Endothelial cell of umbilical vein (primary cell): ENCODE measurements at regions not wholly inside any gene's neighbourhood (a gene's known extent, or its start where the extent isn't known, plus 50 kb on each side); places are given as distances from the start of the nearest gene placed in this dataset.

Experiments used
- BruUV-seq: library from RNA; stranded (reverse); fragments of 400-500 nt; replicated peaks from 2 replicates; lab custom pipeline; 2021; lab: Mats Ljungman, UMichigan
- CTCF ChIA-PET: fragments of 300-600, 350-600 bp; sonication (Branson Sonifier 250); formaldehyde crosslinking; loops from one replicate; lab custom pipeline; 2021; ENCODE audit warnings: antibody characterized with exemption, inconsistent platforms; lab: Charles Lee
- POLR2A ChIA-PET: fragments of 300-600, 350-600 bp; sonication (Branson Sonifier 250); formaldehyde crosslinking; loops from one replicate; lab custom pipeline; 2021; ENCODE audit warnings: antibody characterized with exemption, inconsistent platforms; lab: Charles Lee
- DNase-seq: peaks from one replicate; pipeline ENCODE4 v3.0.0-alpha.2; 2011; ENCODE audit warnings: low read depth, low spot score
- FAIRE-seq: peaks from 2 replicates; lab custom pipeline; 2011; peaks lifted over from hg19 to GRCh38; lab: Jason Lieb, UNC
- H2AFZ ChIP-seq: 2 replicates; pipeline ENCODE4 v1.6.0; 2012; ENCODE audit warnings: low read depth, low read length, control low read depth, inconsistent platforms
- H3K27ac ChIP-seq: 2 replicates; pipeline ENCODE4 v1.5.1; 2011; ENCODE audit warnings: low read depth, mild to moderate bottlenecking, control low read depth, low read length, moderate library complexity; ENCODE audit not compliant: insufficient read depth
- H3K27me3 ChIP-seq, 2 experiments: 2 replicates each; pipeline versions ENCODE4 v1.6.0 to v1.6.1; 2011; ENCODE audit warnings: low read length in 2 of 2, mixed read lengths in 1 of 2; ENCODE audit not compliant: control insufficient read depth in 2 of 2, insufficient read depth in 2 of 2
- H3K36me3 ChIP-seq, 2 experiments: 2 replicates in 1 of 2; 3 replicates in 1 of 2; pipeline ENCODE4 v1.5.1; 2011; ENCODE audit warnings: low read length in 2 of 2, mild to moderate bottlenecking in 1 of 2, moderate library complexity in 1 of 2; ENCODE audit not compliant: control insufficient read depth in 2 of 2, insufficient read depth in 2 of 2; ENCODE audit errors: extremely low read depth in 1 of 2
- H3K4me1 ChIP-seq: 3 replicates; pipeline ENCODE4 v1.5.1; 2011; ENCODE audit warnings: mild to moderate bottlenecking, low read length; ENCODE audit not compliant: control insufficient read depth, insufficient read depth; ENCODE audit errors: extremely low read depth
- H3K4me2 ChIP-seq: 2 replicates; pipeline ENCODE4 v1.6.1; 2011; ENCODE audit warnings: low read length, control low read depth, mixed read lengths; ENCODE audit not compliant: insufficient read depth
- H3K4me3 ChIP-seq, 3 experiments: fragments of 200-600 bp in 1 of 3; sonication (generic), shearing (Covaris generic) in 1 of 3; replicated peaks in 1 of 3; 2 replicates each; pipeline ENCODE4 v1.5.1; 2011 to 2016; ENCODE audit warnings: control low read depth in 3 of 3, low read length in 3 of 3, mild to moderate bottlenecking in 2 of 3, inconsistent platforms in 1 of 3, low read depth in 1 of 3, moderate library complexity in 1 of 3; ENCODE audit not compliant: insufficient read depth in 1 of 3
- H3K79me2 ChIP-seq: 2 replicates; pipeline ENCODE4 v1.6.0; 2012; ENCODE audit warnings: low read length, inconsistent platforms; ENCODE audit not compliant: control insufficient read depth, insufficient read depth
- H3K9ac ChIP-seq: replicated peaks from 2 replicates; pipeline ENCODE3; 2011; ENCODE audit warnings: low read length, control low read depth; ENCODE audit not compliant: insufficient read depth; ENCODE audit errors: extremely low read depth
- H3K9me1 ChIP-seq: replicated peaks from 3 replicates; pipeline ENCODE4 v1.6.0; 2011; ENCODE audit warnings: mild to moderate bottlenecking, low read length; ENCODE audit not compliant: control insufficient read depth, insufficient read depth; ENCODE audit errors: extremely low read depth
- H3K9me3 ChIP-seq: replicated peaks from 2 replicates; pipeline ENCODE4 v1.5.1; 2012; ENCODE audit warnings: low read length, inconsistent platforms; ENCODE audit not compliant: control insufficient read depth, insufficient read depth
- H4K20me1 ChIP-seq: replicated peaks from 2 replicates; pipeline ENCODE3; 2011; ENCODE audit warnings: mild to moderate bottlenecking, low read length; ENCODE audit not compliant: control insufficient read depth, insufficient read depth; ENCODE audit errors: extremely low read depth
- EZH2 ChIP-seq: IDR thresholded peaks from 2 replicates; pipeline ENCODE4 v1.6.1; 2012; ENCODE audit warnings: borderline replicate concordance, low read depth, mild to moderate bottlenecking, moderate library complexity, low read length, inconsistent platforms; ENCODE audit not compliant: severe bottlenecking
- FOS ChIP-seq: IDR thresholded peaks from 2 replicates; pipeline ENCODE4 v1.6.1; 2011; ENCODE audit warnings: mild to moderate bottlenecking, low read length, moderate library complexity, borderline replicate concordance; ENCODE audit not compliant: insufficient read depth
- GATA2 ChIP-seq: IDR thresholded peaks from 2 replicates; pipeline ENCODE4 v1.7.0; 2011; ENCODE audit warnings: low read depth, mild to moderate bottlenecking, moderate library complexity, mixed read lengths, low read length; ENCODE audit not compliant: insufficient read length, insufficient read depth
- JUN ChIP-seq: IDR thresholded peaks from 2 replicates; pipeline ENCODE4 v1.6.1; 2011; ENCODE audit warnings: borderline replicate concordance, low read depth; ENCODE audit not compliant: insufficient read length, insufficient read depth
- MYC ChIP-seq: IDR thresholded peaks from one replicate; pipeline ENCODE4 v1.6.1; 2011; ENCODE audit warnings: mild to moderate bottlenecking, low read depth, low read length
- POLR2A ChIP-seq: IDR thresholded peaks from 2 replicates; pipeline ENCODE4 v1.6.1; 2012; ENCODE audit warnings: low read depth, mild to moderate bottlenecking, control low read depth, low read length
- POLR2AphosphoS5 ChIP-seq: IDR thresholded peaks from 2 replicates; pipeline ENCODE4 v1.6.1; 2012; ENCODE audit warnings: low read depth, mild to moderate bottlenecking, control low read depth, low read length, moderate library complexity; ENCODE audit not compliant: insufficient read depth
- dilution Hi-C: fragments of 300-500 bp; cut with MboI; formaldehyde crosslinking; loops from one replicate; pipeline ENCODE4 v1.15.0; 2019; ENCODE audit warnings: low sequenced_read_pairs; ENCODE audit not compliant: extremely low pct_ligation_motif_present
- intact Hi-C: fragments of 100-400 bp; cut with micrococcal nuclease; formaldehyde crosslinking; loops from one replicate; pipeline ENCODE4 v1.10.0; 2022
- TF ChIP-seq, protein P1 (sequence below), 2 donors: IDR thresholded peaks; 1 replicate in 1 of 2; 2 replicates in 1 of 2; pipeline ENCODE4 v1.5.1; 2011; ENCODE audit warnings: low read length in 2 of 2, mild to moderate bottlenecking in 2 of 2, moderate library complexity in 2 of 2, control low read depth in 1 of 2, inconsistent platforms in 1 of 2, low read depth in 1 of 2; ENCODE audit not compliant: insufficient read depth in 1 of 2; ENCODE audit errors: extremely low read depth in 1 of 2
- TF ChIP-seq, protein P2 (sequence below): IDR thresholded peaks from 2 replicates; pipeline ENCODE4 v1.6.1; 2011; ENCODE audit not compliant: insufficient read depth, insufficient read length

DNA sequence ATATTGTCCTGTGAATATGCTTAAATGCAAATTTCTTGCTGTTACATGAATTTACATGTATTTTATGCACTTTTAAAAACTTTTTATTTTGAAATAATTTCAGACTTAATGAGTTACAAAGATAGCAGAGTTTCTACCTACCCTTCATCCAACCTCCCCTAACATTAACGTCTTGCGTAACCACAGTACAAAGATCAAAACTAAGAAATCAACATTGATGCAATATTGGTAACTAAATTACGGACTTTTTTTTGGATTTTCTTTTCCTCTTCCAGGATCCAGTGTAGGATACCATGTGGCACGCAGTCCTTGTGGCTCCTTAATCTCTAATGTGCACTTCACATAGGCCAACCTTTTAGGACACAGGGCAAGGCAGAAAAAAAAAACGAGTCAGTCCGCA is 124.9 kb downstream of the ABCC12 start:
- Histone ChIP-seq H3K27me3 (no peaks in the 10 kb centered on the region), H4K20me1 (no peaks in the 10 kb centered on the region), H3K36me3 (no peaks in the 10 kb centered on the region), H3K9ac (no peak overlapping the region), H3K4me1 (no peaks in the 10 kb centered on the region), H3K9me3 (no peaks in the 10 kb centered on the region), H3K4me2 (no peak overlapping the region), H3K4me3 (no peak overlapping the region), H3K27ac (no peak overlapping the region), H3K9me1 (no peaks in the 10 kb centered on the region), H3K79me2 (no peaks in the 10 kb centered on the region), H2AFZ (no peak overlapping the region)
- FAIRE-seq (no peak), DNase-seq (no peak)
- BruUV-seq = no TSS peak
- intact Hi-C loops (no loop called here), dilution Hi-C loops (no loop called here)
- TF ChIP-seq MYC (no peak), JUN (no peak), GATA2 (no peak), POLR2AphosphoS5 (no peak), FOS (no peak), EZH2 (no peak), POLR2A (no peak)
- TF ChIP-seq, protein P1, sequence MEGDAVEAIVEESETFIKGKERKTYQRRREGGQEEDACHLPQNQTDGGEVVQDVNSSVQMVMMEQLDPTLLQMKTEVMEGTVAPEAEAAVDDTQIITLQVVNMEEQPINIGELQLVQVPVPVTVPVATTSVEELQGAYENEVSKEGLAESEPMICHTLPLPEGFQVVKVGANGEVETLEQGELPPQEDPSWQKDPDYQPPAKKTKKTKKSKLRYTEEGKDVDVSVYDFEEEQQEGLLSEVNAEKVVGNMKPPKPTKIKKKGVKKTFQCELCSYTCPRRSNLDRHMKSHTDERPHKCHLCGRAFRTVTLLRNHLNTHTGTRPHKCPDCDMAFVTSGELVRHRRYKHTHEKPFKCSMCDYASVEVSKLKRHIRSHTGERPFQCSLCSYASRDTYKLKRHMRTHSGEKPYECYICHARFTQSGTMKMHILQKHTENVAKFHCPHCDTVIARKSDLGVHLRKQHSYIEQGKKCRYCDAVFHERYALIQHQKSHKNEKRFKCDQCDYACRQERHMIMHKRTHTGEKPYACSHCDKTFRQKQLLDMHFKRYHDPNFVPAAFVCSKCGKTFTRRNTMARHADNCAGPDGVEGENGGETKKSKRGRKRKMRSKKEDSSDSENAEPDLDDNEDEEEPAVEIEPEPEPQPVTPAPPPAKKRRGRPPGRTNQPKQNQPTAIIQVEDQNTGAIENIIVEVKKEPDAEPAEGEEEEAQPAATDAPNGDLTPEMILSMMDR (IDR thresholded peaks at IDR 0.05; ENCODE audit: extremely low read depth in 1 of 2, insufficient read depth in 1 of 2, low read depth in 1 of 2, low read length in 2 of 2) = no peak
- TF ChIP-seq, protein P2, sequence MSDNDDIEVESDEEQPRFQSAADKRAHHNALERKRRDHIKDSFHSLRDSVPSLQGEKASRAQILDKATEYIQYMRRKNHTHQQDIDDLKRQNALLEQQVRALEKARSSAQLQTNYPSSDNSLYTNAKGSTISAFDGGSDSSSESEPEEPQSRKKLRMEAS = no peak
- CTCF ChIA-PET = no interaction called here
- POLR2A ChIA-PET = no interaction called here
